Natural killer cell (primary cell): ENCODE measurements at regions not wholly inside any gene's neighbourhood (a gene's known extent, or its start where the extent isn't known, plus 50 kb on each side); places are given as distances from the start of the nearest gene placed in this dataset.

Experiments
- ATAC-seq, 3 donors: fragments of 150-1000 bp in 2 of 3; fragments of 200-7000 bp in 1 of 3; cut with Tn5 transposase; 1 replicate in 1 of 3; 2 replicates in 2 of 3; pipeline ENCODE4 v1.10.0; 2021; ENCODE audit warnings: mild to moderate bottlenecking in 2 of 3, moderate library complexity in 2 of 3
- DNase-seq, 2 donors: peaks; one replicate each; pipeline versions ENCODE4 v3.0.0 to v3.0.0-alpha.2; 2013 to 2021; ENCODE audit warnings: mixed read lengths in 1 of 2
- H3K27ac ChIP-seq: one replicate; pipeline ENCODE4 v1.5.1; 2013; ENCODE audit warnings: mild to moderate bottlenecking, low read length
- H3K27me3 ChIP-seq: one replicate; pipeline ENCODE4 v1.6.1; 2013; ENCODE audit warnings: low read length; ENCODE audit not compliant: control insufficient read depth, insufficient read depth
- H3K36me3 ChIP-seq: one replicate; pipeline ENCODE4 v1.6.1; 2013; ENCODE audit warnings: low read length; ENCODE audit not compliant: control insufficient read depth, insufficient read depth
- H3K4me1 ChIP-seq: one replicate; pipeline ENCODE4 v1.6.1; 2013; ENCODE audit warnings: low read length; ENCODE audit not compliant: control insufficient read depth, insufficient read depth
- H3K4me3 ChIP-seq: one replicate; pipeline ENCODE4 v1.5.1; 2013; ENCODE audit warnings: low read length
- H3K9me3 ChIP-seq: one replicate; pipeline ENCODE4 v1.6.1; 2013; ENCODE audit warnings: low read length; ENCODE audit not compliant: control insufficient read depth, insufficient read depth
- H3K27ac Mint-ChIP-seq, 2 donors: one replicate each; pipeline ENCODE4 v1.8.0; 2022; ENCODE audit warnings: mild to moderate bottlenecking in 2 of 2, mixed read lengths in 2 of 2, moderate library complexity in 1 of 2
- H3K27me3 Mint-ChIP-seq, 2 donors: one replicate each; pipeline ENCODE4 v1.8.0; 2022; ENCODE audit warnings: low read depth in 2 of 2, mixed read lengths in 2 of 2
- H3K36me3 Mint-ChIP-seq: one replicate; pipeline ENCODE4 v1.8.0; 2022; ENCODE audit warnings: mixed read lengths
- H3K4me1 Mint-ChIP-seq, 2 donors: one replicate each; pipeline ENCODE4 v1.8.0; 2022; ENCODE audit warnings: mixed read lengths in 2 of 2
- H3K4me3 Mint-ChIP-seq: one replicate; pipeline ENCODE4 v1.8.0; 2022; ENCODE audit warnings: mild to moderate bottlenecking, moderate library complexity, mixed read lengths
- H3K9me3 Mint-ChIP-seq, 2 donors: one replicate each; pipeline ENCODE4 v1.8.0; 2022; ENCODE audit warnings: mixed read lengths in 2 of 2
- CTCF ChIP-seq: fragments of 200-600 bp; IDR thresholded peaks from one replicate; pipeline ENCODE4 v1.8.0; 2022; ENCODE audit warnings: antibody characterized with exemption
- WGBS: methylation state at CpG from one replicate; pipeline ENCODE4 v1.1.7; 2013; ENCODE audit warnings: missing lambda C conversion rate; ENCODE audit not compliant: insufficient coverage; 5-methylcytosine and 5-hydroxymethylcytosine counted together
- intact Hi-C: fragments of 100-400 bp; cut with micrococcal nuclease; formaldehyde crosslinking; loops from one replicate; pipeline ENCODE4 v1.14.2; 2022

DNA sequence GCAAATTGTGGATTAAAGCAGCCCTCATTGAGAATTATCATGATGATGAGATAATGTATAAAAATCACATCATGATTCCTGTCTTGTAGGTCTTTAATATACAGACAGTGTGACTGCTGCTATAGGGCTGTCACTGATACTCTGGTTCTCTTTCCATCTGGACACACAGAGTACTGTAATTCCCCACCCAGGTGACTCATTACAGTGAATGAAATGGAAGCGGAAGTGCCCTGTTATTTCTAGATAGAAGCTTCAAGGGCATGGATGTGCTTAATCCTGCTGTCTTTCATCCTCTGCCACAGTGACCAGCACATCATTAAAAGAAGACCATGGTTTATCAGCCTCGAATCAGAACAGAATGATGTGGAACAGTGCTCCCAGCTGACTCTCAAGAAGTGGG is 1234.0 kb downstream of the SORCS3 start:
- H3K4me1 Mint-ChIP-seq: no peaks in the 10 kb centered on the region
- Histone ChIP-seq H3K27me3 (no peaks in the 10 kb centered on the region), H3K27ac (no peak overlapping the region), H3K4me1 (no peaks in the 10 kb centered on the region), H3K4me3 (no peak overlapping the region), H3K9me3 (no peaks in the 10 kb centered on the region), H3K36me3 (no peaks in the 10 kb centered on the region)
- H3K4me3 Mint-ChIP-seq: no peak overlapping the region
- no peak for ATAC-seq
- intact Hi-C loops: no loop called here
- peaks cover 9 to 12% of the 10 kb centered on the region in 2 donors for H3K9me3 Mint-ChIP-seq
- H3K27me3 Mint-ChIP-seq: no peaks in the 10 kb centered on the region
- no peak for TF ChIP-seq CTCF
- H3K27ac Mint-ChIP-seq: no peak overlapping the region
- WGBS: 81% methylated on average over 2 of the region's 2 CpGs
- no peaks in the 10 kb centered on the region for H3K36me3 Mint-ChIP-seq
- no peak for DNase-seq

GRCh38 chr10:105872665-105873064 is 1231.6 kb downstream of the SORCS3 start:
- Mint-ChIP-seq H3K4me3 (no peak overlapping the region), H3K27ac (no peak overlapping the region), H3K4me1 (no peaks in the 10 kb centered on the region), H3K36me3 (no peaks in the 10 kb centered on the region), H3K27me3 (no peaks in the 10 kb centered on the region), H3K9me3 (peaks cover 8 to 12% of the 10 kb centered on the region in 2 donors)
- no peak overlapping the region for H3K27ac ChIP-seq
- no peaks in the 10 kb centered on the region for H3K36me3 ChIP-seq
- WGBS: 52% methylated on average over 2 of the region's 4 CpGs
- no peak for DNase-seq
- H3K4me3 ChIP-seq: no peak overlapping the region
- no peak for TF ChIP-seq CTCF
- intact Hi-C loops: no loop called here
- H3K27me3 ChIP-seq: no peaks in the 10 kb centered on the region
- no peaks in the 10 kb centered on the region for H3K9me3 ChIP-seq
- no peaks in the 10 kb centered on the region for H3K4me1 ChIP-seq
- no peak for ATAC-seq

DNA sequence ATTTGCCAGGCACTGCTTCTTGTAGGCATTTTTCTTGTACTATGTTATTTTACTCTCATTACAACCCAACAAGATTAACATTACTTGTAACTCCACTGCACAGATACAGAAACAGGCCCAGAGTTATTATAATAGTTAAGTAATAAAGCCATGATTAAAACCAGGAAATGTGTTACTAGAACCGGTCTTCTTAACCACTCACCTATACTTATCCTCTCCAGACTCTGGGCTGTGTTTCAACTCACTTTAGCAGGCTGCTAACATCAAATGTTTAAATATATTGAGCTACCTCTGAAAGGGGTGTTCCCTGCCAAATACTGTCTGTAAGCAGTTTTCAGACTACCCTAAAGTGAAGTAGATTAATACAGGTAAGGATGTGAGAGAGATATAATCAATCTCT is 1227.8 kb downstream of the SORCS3 start:
- no peaks in the 10 kb centered on the region for H3K36me3 ChIP-seq
- Mint-ChIP-seq H3K9me3 (peaks cover 2 to 9% of the 10 kb centered on the region in 2 donors), H3K36me3 (no peaks in the 10 kb centered on the region), H3K27ac (no peak overlapping the region), H3K4me3 (no peak overlapping the region), H3K4me1 (no peaks in the 10 kb centered on the region), H3K27me3 (no peaks in the 10 kb centered on the region)
- DNase-seq: no peak
- no peak for ATAC-seq
- H3K9me3 ChIP-seq: no peaks in the 10 kb centered on the region
- 100% methylated on average over 1 of the region's 1 CpG for WGBS
- TF ChIP-seq CTCF: no peak
- H3K4me1 ChIP-seq: no peaks in the 10 kb centered on the region
- intact Hi-C loops: no loop called here
- no peaks in the 10 kb centered on the region for H3K27me3 ChIP-seq
- no peak overlapping the region for H3K4me3 ChIP-seq
- no peak overlapping the region for H3K27ac ChIP-seq

GRCh38 chr10:105864854-105865253 is 1223.8 kb downstream of the SORCS3 start:
- no peaks in the 10 kb centered on the region for H3K36me3 ChIP-seq
- no peak overlapping the region for H3K4me3 Mint-ChIP-seq
- no peaks in the 10 kb centered on the region for H3K4me1 ChIP-seq
- intact Hi-C loops: no loop called here
- H3K27me3 ChIP-seq: no peaks in the 10 kb centered on the region
- WGBS: 83% methylated on average over 2 of the region's 2 CpGs
- ATAC-seq (no peak), DNase-seq (no peak)
- no peaks in the 10 kb centered on the region for H3K4me1 Mint-ChIP-seq
- no peak overlapping the region for H3K27ac Mint-ChIP-seq
- H3K36me3 Mint-ChIP-seq: no peaks in the 10 kb centered on the region
- no peak overlapping the region for H3K4me3 ChIP-seq
- H3K9me3 ChIP-seq: no peaks in the 10 kb centered on the region
- no peaks in the 10 kb centered on the region for H3K27me3 Mint-ChIP-seq
- H3K27ac ChIP-seq: no peak overlapping the region
- no peak for TF ChIP-seq CTCF
- peaks cover 0 to 2% of the 10 kb centered on the region in 2 donors for H3K9me3 Mint-ChIP-seq
